LNCaP clone FGC (cell line): ENCODE measurements at regions not wholly inside any gene's neighbourhood (a gene's known extent, or its start where the extent isn't known, plus 50 kb on each side); places are given as distances from the start of the nearest gene placed in this dataset.
"Not testable (repeated sequence)": the region's sequence is repeated elsewhere in the genome, so short reads cannot be mapped to it uniquely, and the experiment has no call there.

Source experiments
- DNase-seq: peaks from one replicate; pipeline ENCODE4 v3.0.0-alpha.2; 2011; ENCODE audit warnings: low read depth
- H3K4me3 ChIP-seq: 2 replicates; pipeline ENCODE4 v1.5.1; 2011; ENCODE audit warnings: mild to moderate bottlenecking, low read depth, low read length, control low read depth
- CTCF ChIP-seq: IDR thresholded peaks from 2 replicates; pipeline ENCODE4 v1.5.1; 2012; ENCODE audit warnings: mild to moderate bottlenecking; ENCODE audit not compliant: control insufficient read depth, insufficient read depth; ENCODE audit errors: extremely low read depth

GRCh38 chr6:56724455-56724854 lies 81.8 kb upstream of the DST start:
- no peak for DNase-seq
- TF ChIP-seq CTCF: no peak
- H3K4me3 ChIP-seq: no peak overlapping the region

- TF ChIP-seq CTCF: no peak
- no peak for DNase-seq
- H3K4me3 ChIP-seq: no peak overlapping the region
Measured at GRCh38 chr6:56720882-56721281, 78.2 kb upstream of the DST start.

GRCh38 chr6:56720202-56720601 lies 77.5 kb upstream of the DST start:
- H3K4me3 ChIP-seq, DNase-seq: not testable (repeated sequence)

- not testable (repeated sequence) for H3K4me3 ChIP-seq, DNase-seq
Measured at GRCh38 chr6:56719315-56720058, 76.8 kb upstream of the DST start.

GRCh38 chr6:56718236-56718635 lies 75.5 kb upstream of the DST start:
- no peak for TF ChIP-seq CTCF
- no peak for DNase-seq
- H3K4me3 ChIP-seq: no peak overlapping the region

- no peak for DNase-seq
- H3K4me3 ChIP-seq: no peak overlapping the region
- TF ChIP-seq CTCF: no peak
Measured at GRCh38 chr6:56716229-56716628, 73.5 kb upstream of the DST start.

GRCh38 chr6:56715741-56716140 lies 73.1 kb upstream of the DST start:
- no peak for TF ChIP-seq CTCF
- no peak overlapping the region for H3K4me3 ChIP-seq
- no peak for DNase-seq

- TF ChIP-seq CTCF: no peak
- no peak for DNase-seq
- H3K4me3 ChIP-seq: no peak overlapping the region
Measured at GRCh38 chr6:56714982-56715456, 72.3 kb upstream of the DST start.
